GM12865 (cell line): ENCODE measurements at regions not wholly inside any gene's neighbourhood (a gene's known extent, or its start where the extent isn't known, plus 50 kb on each side); places are given as distances from the start of the nearest gene placed in this dataset.
"Not testable (repeated sequence)": the region's sequence is repeated elsewhere in the genome, so short reads cannot be mapped to it uniquely, and the experiment has no call there.

Experiments
- DNase-seq: peaks from one replicate; pipeline ENCODE4 v3.0.0; 2010; ENCODE audit warnings: low read depth
- H3K4me3 ChIP-seq: 2 replicates; pipeline ENCODE4 v1.5.1; 2011; ENCODE audit warnings: mild to moderate bottlenecking, low read depth, low read length, control low read depth
- CTCF ChIP-seq: IDR thresholded peaks from 2 replicates; pipeline ENCODE4 v1.5.1; 2011; ENCODE audit warnings: low read length, control low read depth, low read depth, inconsistent platforms; ENCODE audit not compliant: insufficient read depth; ENCODE audit errors: missing control alignments

GRCh38 chr5:136754216-136754615, 388.9 kb upstream of the TRPC7 start:
- DNase-seq, result no peak
- no peak overlapping the region for H3K4me3 ChIP-seq
- no peak for TF ChIP-seq CTCF

GRCh38 chr5:136750224-136750862, 385.0 kb upstream of the TRPC7 start:
- no peak for DNase-seq
- H3K4me3 ChIP-seq, result no peak overlapping the region
- no peak for TF ChIP-seq CTCF

- DNase-seq, result no peak
- TF ChIP-seq CTCF, result no peak
- no peak overlapping the region for H3K4me3 ChIP-seq
These were observed 383.7 kb upstream of the TRPC7 start for GRCh38 chr5:136749016-136749415.

- no peak overlapping the region for H3K4me3 ChIP-seq
- no peak for DNase-seq
These were observed 377.7 kb upstream of the TRPC7 start for GRCh38 chr5:136743052-136743451.

GRCh38 chr5:136740228-136740627, 374.9 kb upstream of the TRPC7 start:
- no peak overlapping the region for H3K4me3 ChIP-seq
- no peak for TF ChIP-seq CTCF
- no peak for DNase-seq

More at GRCh38 chr5:136743052-136743451, 377.7 kb upstream of the TRPC7 start:
- TF ChIP-seq CTCF, result no peak

- not testable (repeated sequence) for H3K4me3 ChIP-seq, DNase-seq
These were observed 373.9 kb upstream of the TRPC7 start for GRCh38 chr5:136739271-136739670.

GRCh38 chr5:136738829-136739228, 373.5 kb upstream of the TRPC7 start:
- no peak overlapping the region for H3K4me3 ChIP-seq
- DNase-seq, result no peak
- TF ChIP-seq CTCF, result no peak
